ENCODE measurements at regions not wholly inside any gene's neighbourhood (a gene's known extent, or its start where the extent isn't known, plus 50 kb on each side); places are given as distances from the start of the nearest gene placed in this dataset.

GRCh38 chr4:136329042-136329662, 1203.1 kb downstream of the PCDH18 start:
- Histone ChIP-seq H3K9me3 (ENCODE audit: control insufficient read depth, low read length) (no peaks in the 10 kb centered on the region), H3K4me2 (ENCODE audit: low read length) (no peak overlapping the region), H3K27me3 (ENCODE audit: control insufficient read depth, insufficient read depth, low read length) (no peaks in the 10 kb centered on the region), H3K36me3 (ENCODE audit: control insufficient read depth, insufficient read depth, low read length) (no peaks in the 10 kb centered on the region), H3K9ac (no peak overlapping the region), H3K79me2 (no peaks in the 10 kb centered on the region), H3K4me1 (no peaks in the 10 kb centered on the region), H3K4me3 (ENCODE audit: low read depth, low read length) (no peak overlapping the region), H2AFZ (no peak overlapping the region), H3K27ac (no peak overlapping the region)
- TF ChIP-seq, protein P1, sequence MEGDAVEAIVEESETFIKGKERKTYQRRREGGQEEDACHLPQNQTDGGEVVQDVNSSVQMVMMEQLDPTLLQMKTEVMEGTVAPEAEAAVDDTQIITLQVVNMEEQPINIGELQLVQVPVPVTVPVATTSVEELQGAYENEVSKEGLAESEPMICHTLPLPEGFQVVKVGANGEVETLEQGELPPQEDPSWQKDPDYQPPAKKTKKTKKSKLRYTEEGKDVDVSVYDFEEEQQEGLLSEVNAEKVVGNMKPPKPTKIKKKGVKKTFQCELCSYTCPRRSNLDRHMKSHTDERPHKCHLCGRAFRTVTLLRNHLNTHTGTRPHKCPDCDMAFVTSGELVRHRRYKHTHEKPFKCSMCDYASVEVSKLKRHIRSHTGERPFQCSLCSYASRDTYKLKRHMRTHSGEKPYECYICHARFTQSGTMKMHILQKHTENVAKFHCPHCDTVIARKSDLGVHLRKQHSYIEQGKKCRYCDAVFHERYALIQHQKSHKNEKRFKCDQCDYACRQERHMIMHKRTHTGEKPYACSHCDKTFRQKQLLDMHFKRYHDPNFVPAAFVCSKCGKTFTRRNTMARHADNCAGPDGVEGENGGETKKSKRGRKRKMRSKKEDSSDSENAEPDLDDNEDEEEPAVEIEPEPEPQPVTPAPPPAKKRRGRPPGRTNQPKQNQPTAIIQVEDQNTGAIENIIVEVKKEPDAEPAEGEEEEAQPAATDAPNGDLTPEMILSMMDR (IDR thresholded peaks at IDR 0.05), result no peak

- TF ChIP-seq, protein P1 (IDR thresholded peaks at IDR 0.05), result no peak
- no peak overlapping the region for H3K4me2 ChIP-seq (ENCODE audit: low read length)
- H3K9ac ChIP-seq, result no peak overlapping the region
- no peak overlapping the region for H3K4me3 ChIP-seq (ENCODE audit: low read depth, low read length)
- no peaks in the 10 kb centered on the region for H3K79me2 ChIP-seq
- H3K36me3 ChIP-seq (ENCODE audit: control insufficient read depth, insufficient read depth, low read length), result no peaks in the 10 kb centered on the region
- H3K4me1 ChIP-seq, result no peaks in the 10 kb centered on the region
- H3K27ac ChIP-seq, result no peak overlapping the region
- H3K9me3 ChIP-seq (ENCODE audit: control insufficient read depth, low read length), result no peaks in the 10 kb centered on the region
- no peaks in the 10 kb centered on the region for H3K27me3 ChIP-seq (ENCODE audit: control insufficient read depth, insufficient read depth, low read length)
- no peak overlapping the region for H2AFZ ChIP-seq
These were observed 1204.2 kb downstream of the PCDH18 start for GRCh38 chr4:136328131-136328530.

DNA sequence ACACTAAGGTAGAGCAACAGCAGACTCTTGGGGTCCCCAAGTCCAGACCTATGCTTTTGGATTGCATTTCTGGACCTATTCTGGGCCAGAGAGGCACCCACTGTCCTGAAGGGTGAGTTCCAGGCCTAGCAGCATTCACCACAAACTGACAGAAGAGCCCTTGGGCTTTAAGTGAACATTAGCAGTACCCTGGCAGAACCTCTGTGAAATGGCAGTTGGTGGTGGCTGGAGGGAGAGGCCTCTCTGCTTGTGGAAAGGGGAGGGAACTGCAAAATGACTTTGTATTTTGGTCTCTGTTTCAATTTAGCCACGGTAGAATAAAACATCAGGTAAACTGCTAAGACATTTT, 1211.9 kb downstream of the PCDH18 start:
- no peak overlapping the region for H3K4me3 ChIP-seq (ENCODE audit: low read depth, low read length)
- H3K79me2 ChIP-seq, result no peaks in the 10 kb centered on the region
- no peak overlapping the region for H3K27ac ChIP-seq
- H3K4me2 ChIP-seq (ENCODE audit: low read length), result no peak overlapping the region
- H2AFZ ChIP-seq, result no peak overlapping the region
- H3K4me1 ChIP-seq, result no peaks in the 10 kb centered on the region
- H3K9ac ChIP-seq, result no peak overlapping the region
- H3K27me3 ChIP-seq (ENCODE audit: control insufficient read depth, insufficient read depth, low read length), result no peaks in the 10 kb centered on the region
- TF ChIP-seq, protein P1 (IDR thresholded peaks at IDR 0.05), result no peak
- H3K36me3 ChIP-seq (ENCODE audit: control insufficient read depth, insufficient read depth, low read length), result no peaks in the 10 kb centered on the region
- no peaks in the 10 kb centered on the region for H3K9me3 ChIP-seq (ENCODE audit: control insufficient read depth, low read length)

- Histone ChIP-seq H2AFZ (no peak overlapping the region), H3K27ac (no peak overlapping the region)
These were observed 1212.4 kb downstream of the PCDH18 start for GRCh38 chr4:136319789-136320464.

More at GRCh38 chr4:136319789-136320464, 1212.4 kb downstream of the PCDH18 start:
- H3K4me1 ChIP-seq, result no peaks in the 10 kb centered on the region
- no peaks in the 10 kb centered on the region for H3K9me3 ChIP-seq (ENCODE audit: control insufficient read depth, low read length)
- H3K4me2 ChIP-seq (ENCODE audit: low read length), result no peak overlapping the region
- H3K4me3 ChIP-seq (ENCODE audit: low read depth, low read length), result no peak overlapping the region
- H3K9ac ChIP-seq, result no peak overlapping the region
- TF ChIP-seq, protein P1 (IDR thresholded peaks at IDR 0.05), result no peak
- no peaks in the 10 kb centered on the region for H3K36me3 ChIP-seq (ENCODE audit: control insufficient read depth, insufficient read depth, low read length)
- no peaks in the 10 kb centered on the region for H3K27me3 ChIP-seq (ENCODE audit: control insufficient read depth, insufficient read depth, low read length)
- no peaks in the 10 kb centered on the region for H3K79me2 ChIP-seq

All from parathyroid adenoma (tissue), 2 donors.